Glutamatergic neuron (in vitro differentiated cells): ENCODE measurements at regions not wholly inside any gene's neighbourhood (a gene's known extent, or its start where the extent isn't known, plus 50 kb on each side); places are given as distances from the start of the nearest gene placed in this dataset.

ENCODE experiments used
- DNase-seq: peaks from one replicate; pipeline ENCODE4 v3.0.0; 2022
- H3K27ac Mint-ChIP-seq: one replicate; pipeline ENCODE4 v1.8.0; 2020; ENCODE audit warnings: mild to moderate bottlenecking, mixed read lengths, inconsistent platforms; ENCODE audit not compliant: unreplicated experiment
- H3K27me3 Mint-ChIP-seq: one replicate; pipeline ENCODE4 v1.8.0; 2020; ENCODE audit warnings: mild to moderate bottlenecking, moderate library complexity, mixed read lengths, inconsistent platforms; ENCODE audit not compliant: unreplicated experiment
- H3K36me3 Mint-ChIP-seq: one replicate; pipeline ENCODE4 v1.8.0; 2020; ENCODE audit warnings: mild to moderate bottlenecking, mixed read lengths, inconsistent platforms; ENCODE audit not compliant: unreplicated experiment
- H3K4me1 Mint-ChIP-seq: one replicate; pipeline ENCODE4 v1.8.0; 2020; ENCODE audit warnings: mild to moderate bottlenecking, low read depth, mixed read lengths, inconsistent platforms; ENCODE audit not compliant: unreplicated experiment
- H3K4me3 Mint-ChIP-seq: one replicate; pipeline ENCODE4 v1.8.0; 2020; ENCODE audit warnings: mild to moderate bottlenecking, mixed read lengths, inconsistent platforms; ENCODE audit not compliant: unreplicated experiment
- H3K9me3 Mint-ChIP-seq: one replicate; pipeline ENCODE4 v1.8.0; 2020; ENCODE audit warnings: mild to moderate bottlenecking, moderate library complexity, mixed read lengths, inconsistent platforms; ENCODE audit not compliant: unreplicated experiment
- TF ChIP-seq, protein P1 (sequence below): fragments of 200-600 bp; sonication (generic); IDR thresholded peaks from one replicate; pipeline ENCODE4 v1.5.0; 2021; ENCODE audit not compliant: partially characterized antibody, unreplicated experiment

GRCh38 chr2:42914860-42915259, 122.5 kb upstream of the HAAO start:
- no peaks in the 10 kb centered on the region for H3K4me1 Mint-ChIP-seq
- peaks cover 4% of the 10 kb centered on the region for H3K27me3 Mint-ChIP-seq
- DNase-seq, result no peak
- no peak overlapping the region for H3K4me3 Mint-ChIP-seq
- H3K9me3 Mint-ChIP-seq, result no peaks in the 10 kb centered on the region
- TF ChIP-seq, protein P1, sequence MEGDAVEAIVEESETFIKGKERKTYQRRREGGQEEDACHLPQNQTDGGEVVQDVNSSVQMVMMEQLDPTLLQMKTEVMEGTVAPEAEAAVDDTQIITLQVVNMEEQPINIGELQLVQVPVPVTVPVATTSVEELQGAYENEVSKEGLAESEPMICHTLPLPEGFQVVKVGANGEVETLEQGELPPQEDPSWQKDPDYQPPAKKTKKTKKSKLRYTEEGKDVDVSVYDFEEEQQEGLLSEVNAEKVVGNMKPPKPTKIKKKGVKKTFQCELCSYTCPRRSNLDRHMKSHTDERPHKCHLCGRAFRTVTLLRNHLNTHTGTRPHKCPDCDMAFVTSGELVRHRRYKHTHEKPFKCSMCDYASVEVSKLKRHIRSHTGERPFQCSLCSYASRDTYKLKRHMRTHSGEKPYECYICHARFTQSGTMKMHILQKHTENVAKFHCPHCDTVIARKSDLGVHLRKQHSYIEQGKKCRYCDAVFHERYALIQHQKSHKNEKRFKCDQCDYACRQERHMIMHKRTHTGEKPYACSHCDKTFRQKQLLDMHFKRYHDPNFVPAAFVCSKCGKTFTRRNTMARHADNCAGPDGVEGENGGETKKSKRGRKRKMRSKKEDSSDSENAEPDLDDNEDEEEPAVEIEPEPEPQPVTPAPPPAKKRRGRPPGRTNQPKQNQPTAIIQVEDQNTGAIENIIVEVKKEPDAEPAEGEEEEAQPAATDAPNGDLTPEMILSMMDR, result no peak
- no peaks in the 10 kb centered on the region for H3K36me3 Mint-ChIP-seq
- no peak overlapping the region for H3K27ac Mint-ChIP-seq

DNA sequence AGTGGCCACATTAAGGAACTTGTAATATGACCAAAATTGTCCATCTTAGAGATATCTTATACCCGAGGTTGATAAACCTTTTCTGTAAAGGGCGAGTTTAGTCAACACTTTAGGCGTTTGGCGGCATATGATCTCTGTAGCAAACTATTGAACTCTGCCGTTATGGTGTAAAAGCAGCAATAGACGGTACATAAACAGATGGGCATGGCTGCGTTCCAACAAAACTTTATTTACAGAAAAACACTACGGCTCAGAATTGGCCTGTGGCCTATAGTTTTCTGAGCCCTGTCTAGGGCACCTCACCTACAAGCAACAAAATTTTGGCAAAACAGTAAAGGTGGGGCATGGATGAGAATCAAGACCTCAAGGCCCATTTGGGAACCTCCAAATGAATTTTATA, 121.9 kb upstream of the HAAO start:
- H3K4me1 Mint-ChIP-seq, result no peaks in the 10 kb centered on the region
- H3K27ac Mint-ChIP-seq, result no peak overlapping the region
- DNase-seq, result no peak
- no peak overlapping the region for H3K4me3 Mint-ChIP-seq
- no peaks in the 10 kb centered on the region for H3K9me3 Mint-ChIP-seq
- H3K36me3 Mint-ChIP-seq, result no peaks in the 10 kb centered on the region
- TF ChIP-seq, protein P1, result no peak
- H3K27me3 Mint-ChIP-seq, result peaks cover 4% of the 10 kb centered on the region

DNA sequence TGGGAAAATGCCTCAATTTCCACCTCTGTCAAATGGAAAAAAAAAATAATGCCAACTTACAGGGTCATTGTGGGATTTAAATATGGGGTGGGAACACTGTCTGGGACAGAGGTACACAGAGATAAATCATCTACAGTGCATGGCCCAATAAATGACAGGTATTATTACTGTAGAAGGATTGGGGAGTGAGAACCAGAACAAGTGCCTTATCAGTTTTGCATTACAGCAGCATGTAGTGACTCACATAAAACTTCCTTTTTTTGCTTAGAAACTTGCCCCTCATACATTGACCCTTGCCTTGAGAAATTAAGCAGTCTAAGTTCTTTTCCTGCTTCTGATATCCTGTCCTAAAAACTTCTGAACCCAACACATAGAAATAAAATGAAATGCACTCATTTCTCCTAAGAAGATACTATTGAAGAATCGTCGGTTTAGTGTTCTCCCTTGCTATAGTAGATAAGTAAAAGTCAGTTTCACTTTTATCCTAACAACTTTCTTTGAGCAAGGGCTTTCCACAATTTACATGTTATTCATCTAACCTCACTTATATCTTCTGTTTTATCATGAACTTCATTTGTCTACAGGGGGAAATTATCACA, 121.0 kb upstream of the HAAO start:
- Mint-ChIP-seq H3K4me1 (peaks cover 3% of the 10 kb centered on the region), H3K27ac (no peak overlapping the region), H3K4me3 (no peak overlapping the region), H3K9me3 (no peaks in the 10 kb centered on the region), H3K27me3 (peaks cover 4% of the 10 kb centered on the region), H3K36me3 (no peaks in the 10 kb centered on the region)
- no peak for DNase-seq
- TF ChIP-seq, protein P1, result no peak

DNA sequence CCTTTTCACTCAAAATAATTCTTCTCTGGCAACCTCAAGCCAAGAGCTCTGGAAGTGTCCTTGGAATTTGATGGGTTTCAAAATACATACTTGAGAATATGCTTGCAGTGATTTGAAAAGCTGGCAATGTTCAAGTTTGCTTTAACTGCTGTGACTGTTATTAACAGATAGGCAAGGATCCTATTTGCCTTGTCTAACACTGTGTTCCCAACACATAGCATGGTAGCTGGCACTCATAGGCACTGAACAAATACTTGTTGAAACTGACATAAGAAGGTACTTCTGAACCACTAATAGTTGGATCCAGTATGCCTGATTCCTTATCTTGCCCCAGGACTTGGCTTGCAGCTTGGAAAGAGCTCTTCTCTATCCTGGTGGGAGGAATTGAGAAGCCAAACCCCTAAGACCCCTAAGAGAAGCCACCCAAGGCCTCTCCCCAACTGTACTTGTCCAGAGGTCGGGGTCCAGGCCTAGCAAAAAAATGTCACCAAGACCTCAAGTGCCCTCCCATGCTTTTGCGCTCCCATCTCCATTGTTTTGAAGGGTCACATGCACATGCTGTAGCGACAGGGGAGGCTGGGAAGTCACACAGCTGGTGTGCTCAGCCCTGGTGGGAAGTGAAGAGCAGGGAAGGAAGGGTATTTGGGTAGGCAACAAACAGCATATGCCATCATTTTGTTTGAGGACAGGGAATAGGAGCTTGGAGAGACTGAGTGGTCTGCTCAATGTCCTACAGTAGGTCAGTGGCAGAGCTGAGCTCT, 118.4 kb upstream of the HAAO start:
- H3K27ac Mint-ChIP-seq, result no peak overlapping the region
- TF ChIP-seq, protein P1, result no peak
- H3K27me3 Mint-ChIP-seq, result peaks cover 4% of the 10 kb centered on the region
- no peak overlapping the region for H3K4me3 Mint-ChIP-seq
- peaks cover 20% of the 10 kb centered on the region for H3K4me1 Mint-ChIP-seq
- DNase-seq, result no peak
- H3K9me3 Mint-ChIP-seq, result no peaks in the 10 kb centered on the region
- no peaks in the 10 kb centered on the region for H3K36me3 Mint-ChIP-seq

DNA sequence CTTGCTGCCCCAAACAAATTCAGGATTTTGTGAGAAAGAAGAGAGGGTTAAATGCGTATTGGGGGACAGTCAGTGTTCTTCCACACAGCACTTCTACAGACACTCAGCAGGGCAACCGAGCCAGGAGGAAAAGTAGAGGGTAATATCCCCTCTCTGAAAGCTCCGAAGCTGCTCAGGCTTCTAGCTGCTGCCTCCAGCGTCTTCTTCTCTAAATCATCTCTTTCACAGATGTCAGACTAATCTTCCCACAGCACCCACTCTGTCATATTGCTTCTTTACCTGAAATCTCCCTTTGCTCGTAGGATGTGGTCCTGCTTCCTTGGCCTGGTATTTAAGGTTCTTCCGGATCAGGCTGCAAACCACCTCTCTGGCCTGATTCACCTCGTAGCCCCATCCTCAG, 117.6 kb upstream of the HAAO start:
- Mint-ChIP-seq H3K4me1 (peaks cover 23% of the 10 kb centered on the region), H3K9me3 (no peaks in the 10 kb centered on the region), H3K36me3 (no peaks in the 10 kb centered on the region), H3K4me3 (no peak overlapping the region), H3K27ac (no peak overlapping the region), H3K27me3 (peaks cover 4% of the 10 kb centered on the region)
- no peak for DNase-seq
- TF ChIP-seq, protein P1, result no peak
